Loucy (cell line): ENCODE measurements at regions not wholly inside any gene's neighbourhood (a gene's known extent, or its start where the extent isn't known, plus 50 kb on each side); places are given as distances from the start of the nearest gene placed in this dataset.

ENCODE experiments used
- EZH2phosphoT487 ChIP-seq: fragments of 200-600 bp; IDR thresholded peaks from 2 replicates; pipeline ENCODE4 v1.6.1; 2018; ENCODE audit warnings: antibody characterized with exemption, mild to moderate bottlenecking, moderate library complexity, borderline replicate concordance
- TF ChIP-seq, protein P1 (sequence below): fragments of 200-600 bp; sonication (generic); conservative IDR thresholded peaks from 2 replicates; pipeline ENCODE4 v1.5.1; 2014; ENCODE audit warnings: mild to moderate bottlenecking, antibody characterized with exemption, low read length

DNA sequence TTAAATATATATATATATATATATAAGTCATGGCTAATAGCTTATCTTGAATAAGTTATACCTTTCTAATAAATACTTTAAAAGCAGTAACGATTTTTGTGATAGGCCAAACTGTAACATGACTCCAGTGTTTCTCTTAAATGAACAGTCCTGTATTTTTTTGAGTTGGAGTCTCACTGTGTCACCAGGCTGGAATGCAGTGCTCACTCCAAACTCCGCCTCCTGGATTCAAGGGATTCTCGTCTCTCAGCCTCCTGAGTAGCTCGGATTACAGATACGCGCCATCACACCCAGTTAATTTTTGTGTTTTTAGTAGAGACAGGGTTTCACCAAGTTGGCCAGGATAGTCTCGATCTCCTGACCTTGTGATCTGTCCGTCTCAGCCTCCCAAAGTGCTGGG lies 814.2 kb upstream of the SLITRK5 start:
- TF ChIP-seq, protein P1, sequence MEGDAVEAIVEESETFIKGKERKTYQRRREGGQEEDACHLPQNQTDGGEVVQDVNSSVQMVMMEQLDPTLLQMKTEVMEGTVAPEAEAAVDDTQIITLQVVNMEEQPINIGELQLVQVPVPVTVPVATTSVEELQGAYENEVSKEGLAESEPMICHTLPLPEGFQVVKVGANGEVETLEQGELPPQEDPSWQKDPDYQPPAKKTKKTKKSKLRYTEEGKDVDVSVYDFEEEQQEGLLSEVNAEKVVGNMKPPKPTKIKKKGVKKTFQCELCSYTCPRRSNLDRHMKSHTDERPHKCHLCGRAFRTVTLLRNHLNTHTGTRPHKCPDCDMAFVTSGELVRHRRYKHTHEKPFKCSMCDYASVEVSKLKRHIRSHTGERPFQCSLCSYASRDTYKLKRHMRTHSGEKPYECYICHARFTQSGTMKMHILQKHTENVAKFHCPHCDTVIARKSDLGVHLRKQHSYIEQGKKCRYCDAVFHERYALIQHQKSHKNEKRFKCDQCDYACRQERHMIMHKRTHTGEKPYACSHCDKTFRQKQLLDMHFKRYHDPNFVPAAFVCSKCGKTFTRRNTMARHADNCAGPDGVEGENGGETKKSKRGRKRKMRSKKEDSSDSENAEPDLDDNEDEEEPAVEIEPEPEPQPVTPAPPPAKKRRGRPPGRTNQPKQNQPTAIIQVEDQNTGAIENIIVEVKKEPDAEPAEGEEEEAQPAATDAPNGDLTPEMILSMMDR: no peak
- no peak for TF ChIP-seq EZH2phosphoT487
